H1 (cell line): ENCODE measurements at regions not wholly inside any gene's neighbourhood (a gene's known extent, or its start where the extent isn't known, plus 50 kb on each side); places are given as distances from the start of the nearest gene placed in this dataset.

Experiments
- CTCF ChIA-PET: fragments of 300-600 bp; sonication (Branson Sonifier 250); formaldehyde crosslinking; loops from one replicate; lab custom pipeline; 2021; ENCODE audit not compliant: partially characterized antibody; lab: Charles Lee
- POLR2A ChIA-PET: fragments of 300-600 bp; sonication (Branson Sonifier 250); formaldehyde crosslinking; loops from one replicate; lab custom pipeline; 2021; ENCODE audit warnings: inconsistent platforms; ENCODE audit not compliant: partially characterized antibody; lab: Charles Lee
- DNase-seq, 2 experiments: peaks; one replicate each; pipeline versions ENCODE4 v3.0.0 to v3.0.0-alpha.2; 2010 to 2022; ENCODE audit warnings: low spot score in 2 of 2, low read depth in 1 of 2, mixed read lengths in 1 of 2
- FAIRE-seq: peaks from 2 replicates; lab custom pipeline; 2011; peaks lifted over from hg19 to GRCh38; lab: Jason Lieb, UNC
- H2AFZ ChIP-seq: 2 replicates; pipeline ENCODE4 v1.8.1; 2012; ENCODE audit warnings: low read length, inconsistent platforms
- H2AK5ac ChIP-seq: 2 replicates; pipeline ENCODE4 v1.6.1; 2013; ENCODE audit warnings: low read depth, low read length
- H2BK120ac ChIP-seq: replicated peaks from 2 replicates; pipeline ENCODE3; 2013; ENCODE audit warnings: low read depth, low read length, inconsistent platforms
- H2BK12ac ChIP-seq: 2 replicates; pipeline ENCODE4 v1.6.1; 2013; ENCODE audit warnings: low read depth, low read length
- H2BK15ac ChIP-seq: 2 replicates; pipeline ENCODE4 v1.6.1; 2013; ENCODE audit warnings: low read length
- H2BK20ac ChIP-seq: 2 replicates; pipeline ENCODE4 v1.6.1; 2013; ENCODE audit warnings: low read length
- H2BK5ac ChIP-seq: 2 replicates; pipeline ENCODE4 v1.6.1; 2013; ENCODE audit warnings: low read depth, low read length
- H3K14ac ChIP-seq: 2 replicates; pipeline ENCODE4 v1.6.1; 2013; ENCODE audit warnings: inconsistent platforms; ENCODE audit not compliant: insufficient read length
- H3K18ac ChIP-seq: 2 replicates; pipeline ENCODE4 v1.6.1; 2013; ENCODE audit warnings: low read length; ENCODE audit errors: extremely low read depth
- H3K23ac ChIP-seq: 2 replicates; pipeline ENCODE4 v1.6.1; 2013; ENCODE audit warnings: inconsistent platforms; ENCODE audit not compliant: insufficient read length
- H3K23me2 ChIP-seq: 2 replicates; pipeline ENCODE4 v1.6.1; 2013; ENCODE audit warnings: low read depth, low read length
- H3K27ac ChIP-seq: 2 replicates; pipeline ENCODE4 v1.6.1; 2011; ENCODE audit warnings: low read depth, low read length, inconsistent platforms
- H3K27me3 ChIP-seq, 4 experiments: replicated peaks in 1 of 4; 1 replicate in 1 of 4; 2 replicates in 3 of 4; pipeline versions ENCODE4 v1.6.1 to v1.8.1; 2011 to 2013; ENCODE audit warnings: low read length in 3 of 4, mild to moderate bottlenecking in 3 of 4, inconsistent platforms in 2 of 4, mixed read lengths in 2 of 4, moderate library complexity in 1 of 4; ENCODE audit not compliant: control insufficient read depth in 3 of 4, insufficient read depth in 3 of 4; ENCODE audit errors: extremely low read depth in 1 of 4
- H3K36me3 ChIP-seq, 4 experiments: 2 replicates each; pipeline versions ENCODE4 v1.6.1 to v1.8.1; 2011 to 2013; ENCODE audit warnings: mild to moderate bottlenecking in 4 of 4, low read length in 3 of 4, moderate library complexity in 2 of 4, control low read depth in 1 of 4, inconsistent platforms in 1 of 4; ENCODE audit not compliant: insufficient read depth in 4 of 4, control insufficient read depth in 2 of 4
- H3K4ac ChIP-seq: replicated peaks from 2 replicates; pipeline ENCODE3; 2013; ENCODE audit warnings: low read length, low read depth, mixed read lengths, inconsistent platforms; ENCODE audit not compliant: insufficient read length
- H3K4me1 ChIP-seq, 4 experiments: replicated peaks in 1 of 4; 1 replicate in 1 of 4; 2 replicates in 3 of 4; pipeline versions ENCODE4 v1.6.1 to v1.8.1; 2011 to 2013; ENCODE audit warnings: low read length in 3 of 4, inconsistent platforms in 2 of 4, mixed read lengths in 1 of 4; ENCODE audit not compliant: insufficient read depth in 4 of 4, control insufficient read depth in 3 of 4
- H3K4me2 ChIP-seq, 2 experiments: 2 replicates each; pipeline versions ENCODE4 v1.6.1 to v1.8.1; 2011 to 2013; ENCODE audit warnings: low read depth in 2 of 2, low read length in 2 of 2, control low read depth in 1 of 2, inconsistent platforms in 1 of 2, mild to moderate bottlenecking in 1 of 2; ENCODE audit not compliant: insufficient read depth in 1 of 2
- H3K4me3 ChIP-seq, 4 experiments: fragments of 200-600, 300-600 bp in 1 of 4; sonication (generic), shearing (Covaris generic), sonication (Bioruptor Twin) in 1 of 4; 2 replicates each; pipeline versions ENCODE4 v1.5.1 to v1.8.1; 2011 to 2016; ENCODE audit warnings: low read length in 4 of 4, low read depth in 3 of 4, control low read depth in 2 of 4, inconsistent platforms in 2 of 4, mild to moderate bottlenecking in 2 of 4, mixed read lengths in 1 of 4, moderate library complexity in 1 of 4; ENCODE audit not compliant: insufficient read depth in 2 of 4; ENCODE audit errors: extremely low read depth in 1 of 4
- H3K56ac ChIP-seq: replicated peaks from 2 replicates; pipeline ENCODE3; 2013; ENCODE audit warnings: low read depth, mild to moderate bottlenecking, mixed read lengths, low read length, inconsistent platforms; ENCODE audit not compliant: insufficient read length
- H3K79me1 ChIP-seq: 2 replicates; pipeline ENCODE4 v1.6.1; 2013; ENCODE audit warnings: low read depth, low read length, control low read depth
- H3K79me2 ChIP-seq, 2 experiments: 2 replicates each; pipeline versions ENCODE4 v1.6.1 to v1.8.1; 2012 to 2013; ENCODE audit warnings: low read length in 2 of 2, mild to moderate bottlenecking in 2 of 2, inconsistent platforms in 1 of 2; ENCODE audit not compliant: insufficient read depth in 2 of 2, control insufficient read depth in 1 of 2
- H3K9ac ChIP-seq, 4 experiments: replicated peaks in 1 of 4; 1 replicate in 1 of 4; 2 replicates in 3 of 4; pipeline versions ENCODE4 v1.6.1 to v1.8.1; 2011 to 2013; ENCODE audit warnings: low read depth in 3 of 4, low read length in 3 of 4, control low read depth in 2 of 4, mild to moderate bottlenecking in 2 of 4, moderate library complexity in 2 of 4, inconsistent platforms in 1 of 4; ENCODE audit errors: extremely low read depth in 1 of 4
- H3K9me3 ChIP-seq, 2 experiments: 2 replicates each; pipeline versions ENCODE4 v1.6.1 to v1.8.1; 2012 to 2013; ENCODE audit warnings: mild to moderate bottlenecking in 2 of 2, moderate library complexity in 2 of 2, control low read depth in 1 of 2, inconsistent platforms in 1 of 2, low read depth in 1 of 2, low read length in 1 of 2, mixed read lengths in 1 of 2; ENCODE audit not compliant: insufficient read depth in 2 of 2
- H4K20me1 ChIP-seq, 2 experiments: replicated peaks in 1 of 2; 2 replicates each; pipeline versions ENCODE3 to v1.8.1; 2011 to 2013; ENCODE audit warnings: inconsistent platforms in 2 of 2, low read length in 2 of 2, mild to moderate bottlenecking in 1 of 2; ENCODE audit not compliant: insufficient read depth in 2 of 2, control insufficient read depth in 1 of 2
- H4K5ac ChIP-seq: 2 replicates; pipeline ENCODE4 v1.6.1; 2013; ENCODE audit warnings: low read length, low read depth, mixed read lengths, inconsistent platforms; ENCODE audit not compliant: insufficient read length
- H4K8ac ChIP-seq: 2 replicates; pipeline ENCODE4 v1.8.0; 2013; ENCODE audit warnings: mild to moderate bottlenecking, moderate library complexity, low read length, inconsistent platforms; ENCODE audit not compliant: insufficient read depth; ENCODE audit errors: extremely low read depth
- H4K91ac ChIP-seq: replicated peaks from 2 replicates; pipeline ENCODE3; 2013; ENCODE audit warnings: low read length, mixed read lengths, inconsistent platforms; ENCODE audit not compliant: insufficient read length
- CHD2 ChIP-seq: IDR thresholded peaks from 2 replicates; pipeline ENCODE4 v1.6.1; 2012; ENCODE audit warnings: low read length, improper control_type of control experiment
- JUND ChIP-seq: IDR thresholded peaks from 2 replicates; pipeline ENCODE4 v1.6.1; 2011; ENCODE audit warnings: mild to moderate bottlenecking, improper control_type of control experiment, low read length
- MAX ChIP-seq: IDR thresholded peaks from 2 replicates; pipeline ENCODE4 v1.6.1; 2012; ENCODE audit warnings: inconsistent platforms
- RXRA ChIP-seq: IDR thresholded peaks from 2 replicates; pipeline ENCODE4 v1.6.1; 2011; ENCODE audit warnings: low read depth, mild to moderate bottlenecking, low read length, moderate library complexity; ENCODE audit not compliant: insufficient read depth
- SIN3A ChIP-seq, 2 experiments: IDR thresholded peaks in 1 of 2; conservative IDR thresholded peaks in 1 of 2; 2 replicates each; pipeline ENCODE4 v1.6.1; 2011 to 2012; ENCODE audit warnings: low read length in 2 of 2, improper control_type of control experiment in 1 of 2, low read depth in 1 of 2, mild to moderate bottlenecking in 1 of 2
- SUZ12 ChIP-seq: fragments of 200-600 bp; sonication (generic); IDR thresholded peaks from 2 replicates; pipeline ENCODE4 v1.6.1; 2012; ENCODE audit warnings: mild to moderate bottlenecking, inconsistent platforms, low read length, moderate library complexity, mixed read lengths
- WGBS, 2 experiments: shearing (Covaris generic) in 1 of 2; methylation state at CpG; one replicate each; pipeline versions ENCODE4 v1.1.6 to v1.1.7; 2013 to 2015; ENCODE audit warnings: low lambda C conversion rate in 2 of 2, mixed read lengths in 2 of 2, inconsistent platforms in 1 of 2, low coverage in 1 of 2, missing lambda C conversion rate in 1 of 2; ENCODE audit not compliant: insufficient replicate concordance in 2 of 2, insufficient coverage in 1 of 2, insufficient read length in 1 of 2; ENCODE audit errors: extremely low coverage in 1 of 2, missing lambda C conversion rate in 1 of 2; 5-methylcytosine and 5-hydroxymethylcytosine counted together

GRCh38 chr1:118535901-118536300 is 350.9 kb upstream of the SPAG17 start:
- 84% methylated on average over 3 of the region's 3 CpGs; no CpG with 5 or more reads in 1 of the 2 experiments for WGBS, 2 experiments
- Histone ChIP-seq H2AK5ac (no peak overlapping the region), H3K9ac (no peak overlapping the region), H3K27ac (no peak overlapping the region), H3K18ac (no peak overlapping the region), H2BK5ac (no peak overlapping the region), H3K23ac (no peak overlapping the region), H4K5ac (no peak overlapping the region), H3K4me2 (no peak overlapping the region), H3K23me2 (no peaks in the 10 kb centered on the region), H2BK120ac (no peak overlapping the region), H3K79me1 (no peaks in the 10 kb centered on the region), H4K20me1 (no peaks in the 10 kb centered on the region), H4K91ac (no peak overlapping the region), H2BK20ac (no peak overlapping the region), H2BK15ac (no peak overlapping the region), H3K79me2 (no peaks in the 10 kb centered on the region), H3K14ac (no peak overlapping the region), H3K4ac (no peak overlapping the region), H3K36me3 (no peaks in the 10 kb centered on the region), H3K56ac (no peak overlapping the region), H3K4me1 (no peaks in the 10 kb centered on the region), H2BK12ac (no peak overlapping the region), H3K9me3 (no peaks in the 10 kb centered on the region), H2AFZ (no peak overlapping the region), H4K8ac (no peak overlapping the region), H3K4me3 (no peak overlapping the region), H3K27me3 (no peaks in the 10 kb centered on the region)
- ChIA-PET POLR2A (no interaction called here), CTCF (interaction anchor here (0.5 kb wide), 1 partner anchor 27 kb away, joined by 4 read pairs; no protein-coding TSS in a partner anchor)
- DNase-seq (no peak), FAIRE-seq (no peak)
- TF ChIP-seq CHD2: no peak
- no peak for TF ChIP-seq SUZ12
- TF ChIP-seq MAX: no peak
- no peak for TF ChIP-seq SIN3A (conservative IDR thresholded peaks at IDR 0.05 in 1 of 2, IDR thresholded peaks at IDR 0.05 in 1 of 2; ENCODE audit: low read depth in 1 of 2, low read length in 2 of 2)
- no peak for TF ChIP-seq JUND
- no peak for TF ChIP-seq RXRA
